ENCODE measurements at regions not wholly inside any gene's neighbourhood (a gene's known extent, or its start where the extent isn't known, plus 50 kb on each side); places are given as distances from the start of the nearest gene placed in this dataset.
A peak's percentile ranks its signal among the peaks of the same experiment; 100 is the strongest.

- DNase-seq: no peak
Measured at GRCh38 chr14:53331247-53331646, 178.1 kb upstream of the DDHD1 start.

DNA sequence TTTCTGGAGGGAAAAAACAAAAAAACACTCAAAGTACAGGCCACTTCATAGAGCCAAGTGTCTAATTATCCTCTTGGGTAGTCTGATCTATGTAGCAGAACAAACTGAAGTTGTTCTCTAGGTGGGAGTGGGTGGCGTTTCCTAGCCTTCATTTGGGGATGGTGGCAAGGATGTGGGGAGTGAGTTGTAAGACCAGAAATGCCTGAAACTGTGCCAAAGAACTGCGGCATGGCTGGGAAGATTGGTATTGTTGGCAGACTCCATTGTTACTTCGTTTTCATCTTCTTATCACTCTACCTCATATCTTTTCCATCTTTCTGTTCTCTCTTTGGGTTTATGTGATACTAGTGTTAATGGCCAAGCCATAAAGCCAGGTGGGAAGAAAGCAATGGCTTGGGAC is 177.3 kb upstream of the DDHD1 start:
- no peak for DNase-seq

DNA sequence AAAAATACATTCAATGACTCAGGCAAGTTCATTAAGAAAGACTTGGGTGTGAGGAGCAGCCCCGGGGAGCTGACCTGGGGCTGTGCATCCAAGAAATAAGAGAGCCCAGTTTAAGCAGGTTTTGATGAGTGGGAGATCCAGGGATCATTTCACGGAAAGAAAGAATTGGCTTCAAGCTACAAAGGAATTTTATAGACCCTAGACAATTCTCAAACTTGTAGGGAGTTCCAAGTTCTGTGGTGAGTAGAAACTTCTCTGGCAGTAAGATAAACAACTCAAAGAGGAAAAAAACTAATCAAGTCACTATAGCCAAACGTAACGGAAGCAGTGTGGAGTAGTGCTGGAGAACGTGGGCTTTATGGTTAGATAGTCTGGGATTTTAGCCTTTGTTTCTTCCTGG is 175.7 kb upstream of the DDHD1 start:
- DNase-seq: no peak

GRCh38 chr14:53327716-53328115 is 174.6 kb upstream of the DDHD1 start:
- no peak for DNase-seq

DNA sequence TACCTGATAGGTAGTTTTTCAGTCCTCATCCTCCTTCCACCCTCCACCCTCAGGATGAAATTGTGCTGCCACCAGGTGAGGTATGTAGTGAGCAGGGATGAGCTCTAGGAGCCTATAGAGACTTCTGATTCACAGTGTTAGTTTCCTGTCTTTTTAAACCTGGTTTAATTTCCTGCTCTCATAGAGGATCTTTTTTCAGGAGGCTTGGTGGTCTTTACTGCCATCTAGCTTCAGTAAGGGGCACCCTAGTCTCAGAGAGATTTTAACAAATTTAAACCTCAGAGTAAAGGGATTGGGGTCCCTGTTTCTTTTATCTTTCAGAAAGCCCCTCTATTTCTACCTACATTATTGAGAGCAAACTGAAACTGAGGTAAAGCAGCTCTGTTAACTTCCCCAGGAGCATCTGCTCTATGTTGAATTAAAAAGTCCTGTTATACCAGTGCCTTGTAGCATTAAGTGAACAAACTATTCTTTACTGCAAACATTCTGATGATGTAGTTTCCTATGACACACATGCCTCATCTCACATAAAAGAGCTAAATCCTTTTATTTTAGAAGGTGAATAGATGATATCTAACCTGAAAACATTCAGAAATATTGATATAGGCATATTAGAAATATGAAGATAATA is 172.2 kb upstream of the DDHD1 start:
- peak; percentile 26 for DNase-seq

- DNase-seq: no peak
Measured at GRCh38 chr14:53316504-53316903, 163.4 kb upstream of the DDHD1 start.

GRCh38 chr14:53310412-53310811 is 157.3 kb upstream of the DDHD1 start:
- no peak for DNase-seq

- DNase-seq: no peak
Measured at GRCh38 chr14:53306911-53307310, 153.8 kb upstream of the DDHD1 start.

DNA sequence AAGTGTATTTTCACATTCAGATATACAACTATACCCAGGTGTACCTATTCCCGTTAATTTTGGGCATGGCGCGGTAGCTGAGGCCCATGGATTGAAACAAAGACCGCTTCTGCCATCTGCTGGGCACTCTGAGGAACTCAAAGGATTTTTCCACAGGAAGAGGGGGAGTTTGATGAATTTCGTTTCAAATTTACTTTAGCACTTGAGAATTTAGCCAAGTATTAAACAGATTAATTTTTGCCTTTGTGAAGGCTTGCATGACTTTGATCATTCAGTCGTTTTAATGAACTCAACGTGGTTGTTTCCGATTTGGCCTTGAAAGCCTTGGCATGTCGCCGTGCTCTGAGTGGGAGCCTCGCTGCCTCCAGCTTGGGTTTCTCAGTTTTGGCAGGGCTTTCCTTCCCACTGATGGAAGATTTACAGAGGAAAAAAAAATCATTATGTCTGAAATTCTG is 153.2 kb upstream of the DDHD1 start:
- DNase-seq: peak; percentile 81

DNA sequence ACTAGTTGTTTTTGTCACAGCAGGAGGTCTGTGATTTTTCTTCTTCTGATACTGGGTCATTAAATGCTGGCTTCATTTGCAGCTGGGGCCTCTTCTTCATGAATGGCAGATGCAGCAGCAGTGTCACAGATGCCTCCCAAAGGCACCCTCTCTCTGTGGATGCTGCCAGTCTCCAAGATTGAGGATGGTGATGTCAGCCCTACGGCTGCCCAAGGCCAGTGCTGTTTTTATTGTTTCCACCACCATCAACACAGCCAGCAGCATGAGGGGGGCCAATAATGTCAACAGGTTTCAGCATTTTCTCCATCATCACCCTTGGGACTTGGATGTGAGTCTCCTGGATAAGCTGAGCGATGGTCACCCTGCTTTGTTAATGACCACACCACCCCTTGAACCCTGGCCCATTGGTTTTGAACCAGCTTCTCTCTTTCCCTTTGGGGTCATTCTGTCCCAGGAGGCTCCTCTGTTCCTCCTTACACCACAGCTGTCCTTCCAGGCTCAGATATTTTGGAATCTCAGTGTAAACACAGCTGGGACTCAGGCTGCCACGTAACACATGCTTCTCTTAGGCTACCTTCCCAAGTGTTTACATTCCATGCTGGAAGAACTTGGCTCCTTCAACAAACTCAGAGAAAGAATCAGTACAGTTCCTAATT is 151.7 kb upstream of the DDHD1 start:
- no peak for DNase-seq

GRCh38 chr14:53295985-53296582 is 143.0 kb upstream of the DDHD1 start:
- peak; percentile 38 for DNase-seq

GRCh38 chr14:53295372-53295771 is 142.2 kb upstream of the DDHD1 start:
- no peak for DNase-seq

DNA sequence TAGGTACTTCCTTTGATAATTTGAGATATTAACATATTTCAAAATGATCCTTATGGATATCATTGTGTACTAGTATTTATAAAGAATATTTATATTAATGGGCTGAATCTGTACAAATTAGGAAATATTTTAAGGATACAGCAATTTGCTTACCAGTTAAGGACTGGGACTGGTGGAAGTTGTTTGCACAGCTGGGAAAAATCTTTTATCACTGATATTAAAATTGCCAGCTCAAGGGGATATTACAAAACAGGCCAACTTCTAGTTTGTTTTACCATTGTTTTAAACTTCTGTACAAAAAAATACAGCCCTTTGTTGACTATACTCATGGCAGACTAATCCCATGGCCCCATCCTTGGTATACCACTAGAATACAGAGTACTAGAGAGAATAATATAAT is 133.2 kb upstream of the DDHD1 start:
- no peak for DNase-seq

GRCh38 chr14:53285821-53286220 is 132.7 kb upstream of the DDHD1 start:
- DNase-seq: no peak

DNA sequence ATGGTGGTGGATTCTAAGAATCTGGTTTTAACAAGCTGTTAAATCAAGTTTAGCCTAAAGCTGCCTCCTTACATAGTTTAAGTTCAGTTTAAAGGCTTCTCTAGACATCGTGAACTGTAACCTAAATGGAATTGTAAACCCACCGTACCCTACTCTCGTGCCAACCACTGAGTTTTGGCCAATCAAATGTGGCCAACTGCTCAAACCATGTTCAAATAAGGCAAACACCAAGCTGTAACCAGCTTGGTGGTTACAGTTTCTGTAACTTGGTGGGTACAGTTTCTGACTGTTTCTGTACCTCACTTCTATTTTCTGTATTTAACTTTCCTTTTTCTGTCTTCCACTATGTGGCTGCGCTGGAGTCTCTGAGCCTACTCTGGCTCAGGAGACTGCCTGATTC is 131.9 kb upstream of the DDHD1 start:
- no peak for DNase-seq

DNA sequence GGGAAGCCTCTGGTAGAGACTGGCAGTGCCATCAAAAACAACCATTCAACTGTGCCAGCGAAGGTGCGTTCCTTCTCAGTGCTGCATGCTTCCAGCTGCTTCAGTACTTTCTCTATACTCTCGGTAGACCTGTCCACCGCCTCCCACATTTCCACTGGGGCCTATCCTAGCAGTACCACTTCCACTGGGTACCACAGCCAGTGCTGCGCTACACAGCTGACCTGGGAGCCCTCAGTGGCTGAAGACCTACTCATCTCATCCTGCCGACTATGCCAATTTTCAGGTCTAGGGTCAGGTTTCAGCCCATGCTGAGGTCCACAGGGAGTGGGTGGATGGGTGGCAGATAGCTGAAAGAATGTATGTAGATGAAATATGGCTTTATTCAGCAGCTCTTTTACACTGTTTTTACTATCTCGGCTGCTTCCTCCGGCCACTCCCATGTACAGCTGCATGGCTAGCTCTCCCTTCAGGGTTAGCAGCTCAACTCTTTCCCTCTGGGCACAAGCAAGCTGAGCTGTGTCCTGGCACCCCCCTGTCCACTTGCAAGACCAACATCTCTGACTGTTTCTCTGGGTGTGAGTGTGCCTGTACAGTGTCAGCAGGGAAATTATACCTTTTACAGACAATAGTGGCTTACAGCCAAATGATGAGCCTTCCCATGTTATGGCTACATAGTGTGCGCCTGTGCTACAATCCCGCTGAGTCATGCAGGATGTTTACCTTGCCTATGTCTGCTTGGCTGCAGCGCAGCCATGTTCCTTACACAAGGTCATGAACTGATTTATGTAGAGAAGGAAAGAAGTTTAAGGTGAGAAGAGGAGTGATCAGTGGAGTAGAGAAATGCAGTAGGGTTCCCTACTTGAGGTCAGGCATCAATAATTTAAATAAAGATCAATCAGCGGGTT is 125.7 kb upstream of the DDHD1 start:
- DNase-seq: no peak

DNA sequence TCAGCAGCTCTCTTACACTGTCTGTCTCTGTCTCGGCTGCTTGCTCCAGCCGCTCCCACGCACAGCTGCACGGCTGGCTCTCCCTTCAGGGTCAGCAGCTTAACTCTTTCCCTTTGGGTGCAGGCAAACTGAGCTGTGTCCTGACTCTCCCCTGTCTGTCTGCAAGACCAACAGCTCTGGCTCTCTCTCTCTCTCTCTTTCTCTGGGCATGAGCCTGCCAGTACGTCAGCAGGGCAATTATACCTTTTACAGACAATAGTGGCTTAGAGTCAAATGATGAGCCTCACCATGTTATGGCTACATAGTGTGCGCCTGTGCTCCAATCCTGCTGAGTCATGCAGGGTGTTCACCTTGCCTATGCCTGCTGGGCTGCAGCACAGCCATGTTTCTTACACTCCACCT is 120.5 kb upstream of the DDHD1 start:
- no peak for DNase-seq

DNA sequence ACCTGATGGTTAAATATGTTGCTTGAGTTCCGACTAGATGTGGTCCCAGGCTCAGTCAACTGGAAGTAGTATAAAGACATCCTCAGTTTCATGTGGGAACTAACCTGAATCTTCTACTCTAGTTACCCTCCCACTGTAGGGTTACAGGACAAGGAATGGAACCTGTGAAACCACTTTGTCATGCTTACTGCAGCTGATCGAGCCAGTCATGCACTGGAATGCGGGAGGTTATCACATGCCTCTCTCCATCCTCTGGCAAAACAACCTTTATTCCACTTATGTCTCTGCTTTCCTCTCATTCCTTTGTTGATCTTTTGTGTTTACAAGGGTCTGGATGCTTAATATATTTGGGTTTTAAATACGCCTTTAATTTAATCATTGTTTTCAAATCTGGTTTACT is 111.9 kb upstream of the DDHD1 start:
- DNase-seq: no peak

GRCh38 chr14:53260928-53261327 is 107.8 kb upstream of the DDHD1 start:
- no peak for DNase-seq

GRCh38 chr14:53260286-53260685 is 107.2 kb upstream of the DDHD1 start:
- DNase-seq: no peak

GRCh38 chr14:53252141-53252540 is 99.0 kb upstream of the DDHD1 start:
- DNase-seq: no peak

GRCh38 chr14:53249059-53249458 is 95.9 kb upstream of the DDHD1 start:
- no peak for DNase-seq

GRCh38 chr14:53247596-53248370 is 94.7 kb upstream of the DDHD1 start:
- peak; percentile 55 for DNase-seq

Measured in NCI-H1092 treated with DMSO at 0.1 percent for 48 hours (cell line).